ENCODE measurements at regions not wholly inside any gene's neighbourhood (a gene's known extent, or its start where the extent isn't known, plus 50 kb on each side); places are given as distances from the start of the nearest gene placed in this dataset.

DNA sequence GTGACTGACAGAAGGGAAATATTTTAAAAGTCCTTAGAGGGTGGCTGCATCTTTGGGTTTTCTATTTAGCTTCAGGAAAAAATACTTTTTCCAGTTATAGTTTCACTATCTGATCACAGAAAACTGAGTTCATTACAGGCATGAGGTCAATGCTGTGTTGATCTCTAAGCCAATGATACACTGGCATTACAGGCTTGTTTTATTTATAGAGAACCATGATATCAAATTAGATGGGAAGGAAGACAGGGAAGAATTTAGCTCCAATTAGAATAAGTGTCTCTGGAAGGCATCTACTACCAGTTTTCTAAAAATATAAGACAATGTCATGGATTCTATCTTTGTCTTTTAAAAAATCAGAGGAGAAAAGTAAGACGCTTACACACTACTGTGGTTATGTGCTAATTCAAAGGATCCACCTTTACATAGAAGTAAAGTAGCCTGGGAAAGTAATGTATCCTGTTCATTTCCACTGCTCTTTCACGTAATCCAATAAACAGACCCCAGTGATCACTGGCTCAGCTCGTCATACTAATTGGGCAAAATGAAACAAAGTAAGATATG lies 344.5 kb upstream of the PPARGC1A start:
- intact Hi-C loops (cut with DNase I): no loop called here
- H3K27me3 ChIP-seq: no peaks in the 10 kb centered on the region

DNA sequence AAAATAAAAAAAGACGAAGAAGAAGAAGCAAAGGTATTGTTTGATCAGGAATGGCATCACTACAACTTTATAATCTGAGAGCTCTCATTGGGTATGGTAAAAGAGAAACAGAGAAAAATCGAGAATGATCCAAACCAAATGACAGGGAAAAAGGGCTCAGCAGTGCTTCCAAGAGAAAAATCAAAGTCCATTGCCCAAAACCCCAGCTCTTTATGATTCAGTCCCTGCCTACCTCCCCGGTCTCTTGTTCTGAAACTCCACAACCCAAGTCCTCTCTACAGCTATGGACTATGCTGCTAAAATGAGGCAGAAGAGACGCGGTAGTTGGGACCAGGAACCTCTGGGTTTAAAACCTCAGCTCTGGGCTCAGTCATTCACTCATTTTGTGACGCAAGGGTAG lies 341.1 kb upstream of the PPARGC1A start:
- no peaks in the 10 kb centered on the region for H3K27me3 ChIP-seq
- intact Hi-C loops (cut with DNase I): no loop called here
- TF ChIP-seq, protein P1, sequence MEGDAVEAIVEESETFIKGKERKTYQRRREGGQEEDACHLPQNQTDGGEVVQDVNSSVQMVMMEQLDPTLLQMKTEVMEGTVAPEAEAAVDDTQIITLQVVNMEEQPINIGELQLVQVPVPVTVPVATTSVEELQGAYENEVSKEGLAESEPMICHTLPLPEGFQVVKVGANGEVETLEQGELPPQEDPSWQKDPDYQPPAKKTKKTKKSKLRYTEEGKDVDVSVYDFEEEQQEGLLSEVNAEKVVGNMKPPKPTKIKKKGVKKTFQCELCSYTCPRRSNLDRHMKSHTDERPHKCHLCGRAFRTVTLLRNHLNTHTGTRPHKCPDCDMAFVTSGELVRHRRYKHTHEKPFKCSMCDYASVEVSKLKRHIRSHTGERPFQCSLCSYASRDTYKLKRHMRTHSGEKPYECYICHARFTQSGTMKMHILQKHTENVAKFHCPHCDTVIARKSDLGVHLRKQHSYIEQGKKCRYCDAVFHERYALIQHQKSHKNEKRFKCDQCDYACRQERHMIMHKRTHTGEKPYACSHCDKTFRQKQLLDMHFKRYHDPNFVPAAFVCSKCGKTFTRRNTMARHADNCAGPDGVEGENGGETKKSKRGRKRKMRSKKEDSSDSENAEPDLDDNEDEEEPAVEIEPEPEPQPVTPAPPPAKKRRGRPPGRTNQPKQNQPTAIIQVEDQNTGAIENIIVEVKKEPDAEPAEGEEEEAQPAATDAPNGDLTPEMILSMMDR (IDR thresholded peaks at IDR 0.05): no peak

More for the DNA sequence above, 344.5 kb upstream of the PPARGC1A start:
- no peak for DNase-seq
- H3K36me3 ChIP-seq: no peaks in the 10 kb centered on the region
- no peaks in the 10 kb centered on the region for H3K4me1 ChIP-seq
- no peak overlapping the region for H3K27ac ChIP-seq
- H3K9ac ChIP-seq (ENCODE audit: low read depth in 2 of 2, low read length in 2 of 2): no peak overlapping the region
- TF ChIP-seq, protein P1 (IDR thresholded peaks at IDR 0.05): no peak
- no peak overlapping the region for H3K4me3 ChIP-seq
- H3K9me3 ChIP-seq: no peaks in the 10 kb centered on the region

DNA sequence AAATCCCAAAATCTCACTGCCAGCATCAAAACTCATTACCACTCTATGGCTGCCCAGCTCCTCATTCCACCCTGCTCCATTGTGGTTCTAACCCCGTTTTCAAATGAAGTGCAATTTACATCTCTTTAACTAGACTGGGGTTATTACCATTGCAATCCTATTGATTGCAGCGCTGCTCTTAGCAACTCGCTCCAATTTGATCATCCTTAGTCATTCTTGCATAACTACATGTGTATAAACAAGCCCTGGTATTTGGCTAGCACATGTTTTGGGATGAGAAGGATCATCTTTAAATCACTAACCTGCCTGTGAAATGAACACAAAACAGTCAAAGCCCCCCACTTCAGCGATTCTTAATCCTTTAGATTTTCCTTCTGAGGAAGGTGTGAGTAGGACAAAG lies 340.1 kb upstream of the PPARGC1A start:
- TF ChIP-seq, protein P1 (IDR thresholded peaks at IDR 0.05): no peak
- Histone ChIP-seq H3K27ac (no peak overlapping the region), H3K9ac (ENCODE audit: low read depth in 2 of 2, low read length in 2 of 2) (no peak overlapping the region), H3K9me3 (no peaks in the 10 kb centered on the region), H3K27me3 (no peaks in the 10 kb centered on the region), H3K4me3 (no peak overlapping the region), H3K4me1 (no peaks in the 10 kb centered on the region), H3K36me3 (no peaks in the 10 kb centered on the region)
- intact Hi-C loops (cut with DNase I): no loop called here
- DNase-seq: no peak

More for the DNA sequence above, 341.1 kb upstream of the PPARGC1A start:
- no peak for DNase-seq
- Histone ChIP-seq H3K4me1 (no peaks in the 10 kb centered on the region), H3K9me3 (no peaks in the 10 kb centered on the region), H3K9ac (ENCODE audit: low read depth in 2 of 2, low read length in 2 of 2) (no peak overlapping the region), H3K4me3 (no peak overlapping the region), H3K27ac (no peak overlapping the region), H3K36me3 (no peaks in the 10 kb centered on the region)

DNA sequence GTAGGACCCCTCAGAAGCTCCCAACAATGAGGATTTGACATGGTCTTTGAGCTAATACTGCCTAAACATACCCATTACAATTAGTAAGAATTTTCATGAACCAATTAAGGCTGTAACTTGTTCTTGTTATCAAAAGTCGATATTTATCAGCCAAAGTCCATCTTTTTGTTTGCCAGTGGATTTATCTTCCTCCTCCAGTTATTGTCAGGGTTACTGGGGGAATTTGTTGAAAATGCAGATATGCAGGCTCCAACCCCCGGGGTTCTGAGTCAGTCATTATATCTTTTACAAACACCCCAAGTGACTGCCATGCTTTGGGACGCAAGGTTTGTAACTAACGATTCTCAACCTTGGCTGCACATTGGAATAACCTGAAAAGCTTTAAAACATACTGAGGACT lies 338.8 kb upstream of the PPARGC1A start:
- no peaks in the 10 kb centered on the region for H3K4me1 ChIP-seq
- intact Hi-C loops (cut with DNase I): no loop called here
- TF ChIP-seq, protein P1 (IDR thresholded peaks at IDR 0.05): no peak
- no peaks in the 10 kb centered on the region for H3K9me3 ChIP-seq
- H3K27ac ChIP-seq: no peak overlapping the region
- no peak overlapping the region for H3K9ac ChIP-seq (ENCODE audit: low read depth in 2 of 2, low read length in 2 of 2)
- no peak for DNase-seq
- no peak overlapping the region for H3K4me3 ChIP-seq
- H3K27me3 ChIP-seq: no peaks in the 10 kb centered on the region
- H3K36me3 ChIP-seq: no peaks in the 10 kb centered on the region

DNA sequence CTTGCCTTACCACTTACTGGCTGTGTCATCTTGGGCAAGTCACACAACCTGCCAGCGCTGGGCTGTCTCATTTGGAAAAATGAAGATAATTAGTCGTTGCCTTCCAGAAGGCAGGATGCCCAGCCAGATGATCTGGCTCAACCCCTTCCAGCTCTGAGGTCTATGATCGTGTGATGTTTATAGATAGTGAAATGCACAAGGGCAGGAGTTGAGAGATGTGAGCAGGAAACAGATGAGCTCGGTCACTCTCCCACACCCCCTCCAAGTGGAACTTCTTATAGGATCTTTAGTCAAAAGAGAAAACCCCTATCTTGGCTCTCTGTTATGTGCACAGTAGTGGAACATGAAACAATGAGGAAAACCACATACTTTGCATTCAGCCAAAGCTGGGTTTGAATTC lies 336.8 kb upstream of the PPARGC1A start:
- Histone ChIP-seq H3K4me1 (no peaks in the 10 kb centered on the region), H3K4me3 (no peak overlapping the region), H3K27ac (no peak overlapping the region), H3K9me3 (no peaks in the 10 kb centered on the region), H3K36me3 (no peaks in the 10 kb centered on the region), H3K9ac (ENCODE audit: low read depth in 2 of 2, low read length in 2 of 2) (no peak overlapping the region), H3K27me3 (no peaks in the 10 kb centered on the region)
- TF ChIP-seq, protein P1 (IDR thresholded peaks at IDR 0.05): no peak
- DNase-seq: no peak
- intact Hi-C loops (cut with DNase I): no loop called here

Measured in colonic mucosa (tissue), 4 donors.